Suprapubic skin (tissue), 4 donors: ENCODE measurements at regions not wholly inside any gene's neighbourhood (a gene's known extent, or its start where the extent isn't known, plus 50 kb on each side); places are given as distances from the start of the nearest gene placed in this dataset.

Source experiments
- CTCF ChIP-seq, 2 donors: fragments of 200-600 bp in 1 of 2; fragments of 450-650 bp in 1 of 2; sonication (generic) in 1 of 2; IDR thresholded peaks; one replicate each; pipeline ENCODE4 v1.5.1; 2016 to 2019; ENCODE audit warnings: antibody characterized with exemption in 2 of 2, mild to moderate bottlenecking in 1 of 2, moderate library complexity in 1 of 2
- POLR2A ChIP-seq, 2 donors: fragments of 450-650 bp; IDR thresholded peaks; one replicate each; pipeline ENCODE4 v1.6.1; 2017; ENCODE audit warnings: antibody characterized with exemption in 2 of 2, mild to moderate bottlenecking in 2 of 2, moderate library complexity in 2 of 2
- POLR2AphosphoS5 ChIP-seq, 3 donors: sonication (generic); formaldehyde crosslinking; IDR thresholded peaks; one replicate each; pipeline ENCODE4 v1.6.1; 2017; ENCODE audit warnings: antibody characterized with exemption in 3 of 3

- TF ChIP-seq CTCF (IDR thresholded peaks at IDR 0.05) (no peak), POLR2A (IDR thresholded peaks at IDR 0.05) (no peak), POLR2AphosphoS5 (IDR thresholded peaks at IDR 0.05) (no peak)
Measured at GRCh38 chr18:23351521-23351920, 101.6 kb upstream of the RIOK3 start.
